GM19467 (cell line): ENCODE measurements at regions not wholly inside any gene's neighbourhood (a gene's known extent, or its start where the extent isn't known, plus 50 kb on each side); places are given as distances from the start of the nearest gene placed in this dataset.
"Not testable (repeated sequence)": the region's sequence is repeated elsewhere in the genome, so short reads cannot be mapped to it uniquely, and the experiment has no call there.

ENCODE experiments used
- ATAC-seq: cut with Tn5 transposase; IDR thresholded peaks from one replicate; pipeline ENCODE4 v1.9.1; 2021; ENCODE audit warnings: mild to moderate bottlenecking, moderate library complexity; ENCODE audit not compliant: unreplicated experiment

DNA sequence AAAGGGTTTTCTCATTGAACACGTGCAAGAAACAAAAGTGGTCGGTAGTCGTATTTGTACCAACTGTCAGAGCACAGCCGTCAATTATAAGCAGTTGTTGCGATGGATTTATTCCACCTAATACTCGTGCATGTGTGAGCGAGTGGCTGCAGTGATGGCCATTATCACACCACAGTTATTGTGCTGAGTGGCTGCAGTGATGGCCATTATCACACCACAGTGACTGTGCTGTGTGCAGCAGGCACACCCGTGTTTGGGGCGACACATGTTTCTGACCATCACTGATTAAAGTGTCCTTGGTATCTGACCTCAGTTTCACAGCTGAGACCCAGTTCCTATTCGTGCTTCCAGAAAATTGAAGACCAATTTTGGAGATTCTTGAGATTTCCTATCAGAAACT lies 142.9 kb upstream of the PFKP start:
- ATAC-seq: no peak

DNA sequence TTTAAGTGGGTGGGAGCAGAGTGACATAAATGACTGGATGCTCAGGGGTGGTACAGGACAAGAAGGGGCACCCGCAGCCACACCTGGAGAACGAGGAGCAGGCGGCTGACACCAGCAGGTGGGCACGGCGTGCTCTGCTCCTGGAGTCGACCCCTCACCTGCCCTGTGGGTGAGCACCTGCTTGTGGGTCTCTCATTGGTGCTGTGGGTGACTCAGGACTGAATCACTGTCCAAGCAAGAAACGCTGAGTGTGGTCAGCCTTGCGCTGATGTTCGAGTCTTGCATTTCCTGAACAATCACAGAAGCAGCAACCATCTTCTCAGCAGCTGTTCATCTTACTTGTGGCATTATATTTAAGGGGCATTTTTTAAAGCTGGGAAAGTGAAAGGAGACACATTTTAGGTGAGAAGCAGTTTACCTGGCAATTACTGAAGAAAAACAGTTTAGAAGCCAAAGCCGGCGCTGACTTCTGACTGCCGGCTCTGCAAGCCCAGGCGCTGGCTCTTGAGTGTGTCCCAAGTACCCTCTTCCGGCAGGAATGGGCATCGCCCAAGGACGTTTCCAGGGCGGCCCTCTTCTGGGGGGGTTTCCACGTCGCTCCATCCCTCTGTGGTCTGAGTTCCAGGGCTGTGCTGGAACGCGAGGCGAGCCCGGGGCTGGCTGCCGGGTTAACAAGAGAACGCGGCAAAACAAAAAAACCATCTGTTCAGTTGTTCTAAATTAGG lies 145.2 kb upstream of the PFKP start:
- no peak for ATAC-seq

DNA sequence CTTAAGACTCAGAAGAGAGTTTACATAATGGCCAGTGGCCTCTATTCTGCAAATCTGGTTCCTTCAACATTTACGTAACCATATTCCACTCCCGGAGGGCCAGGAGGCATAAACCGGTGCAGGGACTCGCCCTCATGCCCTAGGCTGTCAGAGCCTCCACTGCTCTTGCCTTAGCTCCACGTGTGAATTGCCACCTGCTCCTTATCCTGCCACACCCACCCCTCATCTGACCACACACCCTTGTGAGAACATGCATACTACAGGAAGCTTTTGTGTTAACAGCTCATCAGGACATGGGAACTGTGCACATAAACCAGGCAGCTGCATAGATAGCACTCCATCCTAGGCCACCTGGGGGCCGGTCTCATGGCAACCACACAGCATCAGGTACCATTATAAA lies 146.7 kb upstream of the PFKP start:
- ATAC-seq: no peak

DNA sequence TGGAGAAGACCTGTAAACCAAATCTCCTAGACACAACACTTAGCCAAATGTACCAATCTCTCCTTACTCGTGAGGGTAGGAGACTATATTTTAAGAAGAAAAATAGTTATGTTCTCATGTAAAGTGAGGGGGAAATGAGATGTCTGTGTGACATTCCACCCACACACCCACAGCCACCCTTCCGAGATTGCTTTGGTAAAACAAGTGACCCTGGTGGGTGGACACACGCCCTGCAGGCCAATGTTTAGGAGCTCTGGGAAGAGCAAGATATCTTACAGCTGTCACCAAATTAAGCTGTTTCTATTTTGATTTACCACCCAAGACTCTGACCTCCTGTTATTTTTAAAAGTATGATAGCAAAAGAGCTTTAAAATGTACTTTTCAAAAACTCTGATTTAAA lies 147.2 kb upstream of the PFKP start:
- no peak for ATAC-seq

DNA sequence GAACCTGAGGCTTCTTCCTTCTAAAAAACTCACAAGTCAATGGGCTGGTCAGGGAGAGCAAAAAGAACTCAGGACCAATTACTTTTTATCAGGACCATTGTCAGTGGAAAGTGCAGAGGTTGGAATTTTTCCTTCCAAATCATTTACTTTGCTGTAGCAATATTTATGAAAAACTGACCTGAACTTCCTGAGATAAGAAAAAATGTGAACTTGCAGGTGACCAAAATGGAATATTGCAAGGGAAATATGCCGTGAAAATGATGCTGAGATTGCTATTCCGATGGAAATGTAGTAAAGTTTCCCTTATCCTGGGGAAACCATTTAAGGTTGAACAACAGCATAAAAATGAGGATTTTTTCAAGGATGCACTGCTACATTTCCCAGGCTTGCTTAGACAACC lies 148.3 kb upstream of the PFKP start:
- no peak for ATAC-seq

DNA sequence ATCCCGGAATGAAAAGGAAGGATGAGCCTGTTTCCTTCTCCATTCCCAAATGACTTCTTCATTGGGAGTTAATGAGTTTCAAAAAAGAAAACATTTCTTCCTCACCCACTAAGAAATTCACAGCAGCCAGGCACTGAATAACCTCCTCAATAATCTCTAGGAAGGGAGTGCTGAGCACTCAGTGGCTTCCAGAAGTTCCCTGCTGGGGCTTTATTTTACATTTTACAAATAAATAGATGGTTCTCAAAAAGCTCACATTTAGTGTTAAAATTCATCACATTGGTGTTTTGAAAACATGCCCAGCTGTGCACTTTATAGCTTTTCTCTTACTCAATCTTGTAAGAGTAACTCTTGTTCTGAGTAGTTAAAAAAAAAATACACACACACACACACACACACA lies 148.9 kb upstream of the PFKP start:
- ATAC-seq: no peak

DNA sequence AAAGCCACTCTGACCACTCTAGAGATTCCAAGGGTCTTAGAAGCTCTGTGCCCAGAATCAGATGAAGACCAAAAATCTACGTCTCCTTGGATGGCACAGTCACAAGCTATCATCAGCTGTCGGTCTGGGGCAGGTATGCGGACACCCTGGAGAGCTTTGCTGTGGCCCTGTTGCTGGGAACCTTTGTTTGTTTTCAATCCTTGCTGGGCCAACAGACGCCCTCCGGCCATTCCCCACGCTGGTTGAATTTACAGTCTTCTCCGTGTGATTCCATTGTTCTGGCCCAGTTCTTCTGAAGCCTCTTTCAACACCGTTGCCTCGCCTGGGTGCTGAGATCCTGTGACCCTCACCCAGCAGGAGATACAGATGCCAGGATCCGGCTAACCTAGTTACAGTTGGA lies 149.4 kb upstream of the PFKP start:
- no peak for ATAC-seq

DNA sequence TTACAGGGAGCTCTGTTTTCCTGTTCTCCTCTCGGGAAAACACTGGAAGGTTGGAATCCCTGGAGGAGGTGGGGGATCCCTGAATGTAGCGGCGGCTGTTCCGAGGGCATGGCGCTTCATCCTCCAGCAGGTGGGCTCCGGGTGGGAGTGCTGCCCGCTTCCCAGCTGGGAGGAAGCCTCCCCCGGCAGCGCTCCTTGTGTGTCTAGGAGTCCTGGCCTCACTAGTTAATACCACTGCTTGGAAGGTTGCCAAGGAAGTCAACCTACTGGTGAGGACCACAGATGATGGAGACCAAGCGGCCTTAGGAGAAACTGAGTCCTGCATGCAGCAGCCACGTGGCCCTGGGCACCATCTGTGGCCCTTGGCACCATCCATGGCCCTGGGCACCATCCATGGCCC lies 151.9 kb upstream of the PFKP start:
- ATAC-seq: no peak

DNA sequence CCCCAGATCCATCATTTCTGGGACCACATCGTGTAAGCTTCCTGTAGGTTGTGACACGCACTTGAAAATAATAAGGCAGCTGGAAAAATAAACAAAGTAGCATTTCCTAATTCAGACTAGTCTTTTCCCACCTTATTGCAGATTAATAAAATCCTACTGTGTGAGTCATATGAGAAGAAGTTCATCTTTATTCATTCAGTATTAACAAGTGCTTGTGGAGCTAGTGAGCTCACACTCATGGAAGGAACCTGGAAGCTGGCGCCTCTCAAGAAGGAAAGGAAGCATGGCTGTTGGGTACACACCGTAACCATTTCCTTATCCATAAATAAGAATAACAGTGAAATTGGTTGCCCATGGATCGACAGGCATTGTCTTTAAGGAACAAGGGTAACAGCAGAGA lies 152.6 kb upstream of the PFKP start:
- no peak for ATAC-seq

DNA sequence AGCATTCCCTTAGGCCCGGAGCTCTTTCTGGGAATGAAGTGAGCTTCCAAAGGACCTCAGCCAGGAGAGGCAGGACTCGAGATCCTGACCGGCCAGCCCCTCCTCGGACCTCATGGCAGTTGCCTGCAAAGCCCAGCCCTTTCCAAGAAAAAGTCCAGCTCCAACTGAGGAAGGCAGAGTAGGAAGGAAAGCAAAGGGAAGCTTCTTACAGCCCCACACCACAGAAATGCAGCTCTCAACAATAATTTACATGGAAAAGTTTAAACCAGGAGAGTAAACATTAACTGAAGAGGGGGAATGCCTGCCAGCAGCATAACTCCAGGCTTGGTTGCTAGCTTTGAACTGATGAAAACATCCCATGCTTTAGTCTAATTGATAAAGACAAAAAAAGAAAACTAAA lies 153.9 kb upstream of the PFKP start:
- ATAC-seq: no peak

DNA sequence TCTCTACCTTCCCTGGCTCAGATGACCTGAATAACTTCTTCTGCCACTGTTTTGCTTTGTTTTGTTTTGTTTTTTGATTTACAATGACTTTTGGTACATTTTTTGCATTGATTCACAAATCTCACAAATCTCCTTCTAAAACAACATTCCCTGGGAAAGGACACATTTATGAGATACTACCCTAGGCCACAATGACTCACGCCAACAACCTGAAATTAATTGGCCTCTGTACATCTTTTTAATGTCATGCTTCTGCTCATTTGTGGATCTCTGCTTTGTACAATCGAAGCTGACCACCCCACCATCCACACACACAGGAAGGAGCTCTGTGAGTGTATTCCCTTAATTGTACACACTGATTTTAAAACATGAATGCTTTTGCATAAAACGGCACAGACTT lies 156.7 kb upstream of the PFKP start:
- ATAC-seq: no peak

DNA sequence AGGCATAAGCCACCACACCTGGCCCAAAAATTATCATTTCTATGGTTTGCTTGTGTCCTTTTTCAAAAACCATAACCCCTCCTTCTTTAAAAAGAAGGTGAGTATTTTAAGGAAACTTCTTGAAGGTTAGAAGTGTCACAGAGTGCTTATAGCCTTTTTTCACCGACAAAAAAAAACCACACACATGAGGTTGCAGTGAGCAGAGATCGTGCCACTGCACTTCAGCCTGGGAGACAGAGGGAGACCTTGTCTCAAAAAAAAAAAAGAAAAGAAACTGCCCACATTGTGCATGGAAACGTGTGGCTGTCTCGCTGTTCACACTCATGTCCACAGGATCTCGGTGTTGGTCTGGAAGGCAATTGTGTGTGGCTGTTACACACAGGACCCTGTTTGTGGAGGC lies 157.4 kb upstream of the PFKP start:
- ATAC-seq: no peak

DNA sequence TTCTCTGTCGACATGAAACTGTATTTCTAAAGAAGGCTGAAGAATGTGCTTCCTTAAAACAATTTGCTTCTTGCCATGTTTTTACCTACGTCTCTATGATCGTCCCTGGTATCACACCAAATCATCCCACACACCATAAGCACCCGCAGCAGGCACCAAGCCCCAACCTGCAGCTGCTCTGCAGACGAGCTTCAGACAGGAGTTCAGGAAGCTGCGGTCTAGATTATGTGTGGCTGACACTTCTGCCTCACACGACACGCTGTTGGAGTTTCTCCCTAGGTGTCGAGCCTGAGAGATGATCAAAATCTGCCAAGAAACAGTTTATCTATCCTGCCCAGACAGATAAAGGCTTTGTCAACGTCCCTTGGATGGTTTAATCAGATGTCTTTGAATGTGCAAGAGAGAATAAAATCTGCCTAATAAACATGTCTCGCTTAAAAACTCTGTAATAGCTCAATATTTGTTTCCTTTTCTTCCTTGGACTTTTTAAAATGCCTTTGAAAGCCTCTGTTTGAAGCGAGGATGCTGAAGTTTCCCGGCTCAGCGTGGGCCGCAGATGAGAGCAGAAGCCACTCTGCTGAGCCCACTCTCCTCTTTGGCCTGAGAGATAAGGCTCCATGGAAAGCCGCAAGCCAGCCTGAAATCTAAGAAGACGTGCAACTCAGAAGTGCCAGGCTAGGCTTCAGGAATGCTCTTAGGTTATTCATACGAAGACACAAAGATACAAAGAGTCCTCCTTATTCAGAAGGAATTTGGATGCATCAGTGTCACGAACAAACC lies 158.3 kb upstream of the PFKP start:
- ATAC-seq: no peak

DNA sequence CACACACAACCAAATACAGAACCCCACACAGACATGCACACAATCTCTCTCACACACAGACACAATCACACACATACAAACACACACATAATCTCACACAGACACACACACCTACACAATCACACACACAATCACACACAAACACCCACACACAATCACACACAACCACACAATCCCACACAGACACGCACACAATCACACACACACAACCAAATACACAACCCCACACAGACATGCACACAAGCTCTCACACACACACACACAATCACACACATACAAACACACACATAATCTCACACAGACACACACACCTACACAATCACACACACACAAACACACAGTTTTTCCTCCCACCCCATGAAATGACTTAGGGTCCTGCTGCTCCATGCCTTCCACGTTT lies 160.4 kb upstream of the PFKP start:
- no peak for ATAC-seq

DNA sequence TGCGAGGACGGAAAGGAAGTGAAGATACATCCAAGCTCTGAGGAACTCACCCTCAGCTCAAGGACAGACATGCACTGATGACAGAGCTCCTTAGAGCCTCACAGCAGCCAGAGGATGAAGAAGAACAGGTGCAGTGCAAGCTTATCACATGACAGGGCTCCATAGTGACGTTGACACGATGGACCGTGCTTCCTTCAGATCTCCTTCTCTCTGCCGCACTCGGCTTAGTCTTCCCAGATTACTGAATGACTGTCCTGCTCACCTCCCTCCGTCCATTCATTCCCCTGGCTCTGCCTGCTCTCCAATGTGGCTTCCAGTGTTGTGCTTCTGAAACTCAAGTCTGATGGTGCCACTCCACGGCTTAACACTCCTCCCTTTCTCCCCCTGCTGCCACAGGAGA lies 161.5 kb upstream of the PFKP start:
- no peak for ATAC-seq

DNA sequence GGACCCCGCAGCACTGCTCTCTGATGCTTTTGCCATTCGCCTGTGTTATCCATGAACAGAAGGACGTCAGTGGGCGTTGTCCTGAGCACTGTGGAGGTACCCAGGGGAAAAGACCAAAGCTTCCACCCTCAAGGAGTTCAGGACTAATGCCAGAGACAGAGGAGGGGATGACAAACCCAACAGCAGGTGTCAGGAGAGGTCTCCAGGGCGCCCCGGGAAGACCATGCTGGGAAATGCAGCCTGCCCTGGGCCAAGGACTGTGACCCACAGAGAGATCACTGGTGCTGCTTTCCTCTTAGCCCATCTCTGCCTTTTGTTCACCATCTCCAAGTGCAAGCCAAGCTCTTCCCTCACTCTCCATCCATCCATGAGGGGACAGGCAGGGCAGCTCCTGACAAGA lies 166.8 kb upstream of the PFKP start:
- ATAC-seq: no peak

DNA sequence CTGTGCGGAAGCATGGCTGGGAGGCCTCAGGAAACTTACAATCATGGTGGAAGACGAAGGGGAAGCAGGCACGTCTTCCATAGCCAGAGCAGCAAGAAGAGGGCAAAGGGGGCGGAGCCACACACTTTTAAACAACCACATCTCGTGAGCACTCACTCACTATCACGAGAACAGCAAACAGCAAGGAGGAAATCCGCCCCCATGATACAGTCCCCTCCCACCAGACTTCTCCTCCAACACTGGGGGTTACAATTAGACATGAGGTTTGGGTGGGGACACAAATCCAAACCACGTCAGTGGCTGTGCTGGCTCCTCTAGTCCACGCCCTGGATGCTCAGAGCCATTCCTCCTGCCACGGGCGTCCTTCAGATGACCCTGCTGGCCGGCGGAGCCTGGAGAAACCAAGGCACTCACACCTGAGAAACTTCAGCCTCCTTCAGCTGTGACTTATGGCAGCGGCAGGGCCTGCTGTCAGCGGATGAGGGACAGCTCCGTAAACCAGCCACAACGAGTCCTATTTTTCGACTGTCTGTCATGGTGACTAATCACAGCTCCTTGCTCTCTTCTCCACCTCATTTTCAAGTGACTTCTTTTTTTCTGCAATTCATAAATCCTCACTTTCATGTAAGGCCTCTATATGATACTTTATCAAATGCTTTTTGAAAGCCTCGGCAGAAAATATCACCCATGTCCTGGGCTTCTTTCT lies 167.9 kb upstream of the PFKP start:
- ATAC-seq: no peak

DNA sequence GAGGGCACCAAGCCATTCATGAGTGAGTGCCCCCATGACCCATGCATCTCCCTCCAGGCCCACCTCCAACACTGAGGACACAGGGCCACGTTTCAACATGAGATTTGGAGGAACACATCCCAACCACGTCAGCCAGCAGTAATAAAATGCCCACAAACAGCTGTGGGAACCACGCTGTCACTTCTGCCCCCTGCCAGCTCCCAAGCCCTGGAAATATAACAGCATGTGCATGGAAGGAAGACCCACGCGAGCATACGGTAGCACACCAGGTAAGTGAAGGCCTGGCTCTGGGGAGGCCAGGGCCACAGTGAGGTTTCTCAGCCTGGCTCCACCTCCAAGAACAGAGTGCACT lies 168.9 kb upstream of the PFKP start:
- ATAC-seq: no peak

DNA sequence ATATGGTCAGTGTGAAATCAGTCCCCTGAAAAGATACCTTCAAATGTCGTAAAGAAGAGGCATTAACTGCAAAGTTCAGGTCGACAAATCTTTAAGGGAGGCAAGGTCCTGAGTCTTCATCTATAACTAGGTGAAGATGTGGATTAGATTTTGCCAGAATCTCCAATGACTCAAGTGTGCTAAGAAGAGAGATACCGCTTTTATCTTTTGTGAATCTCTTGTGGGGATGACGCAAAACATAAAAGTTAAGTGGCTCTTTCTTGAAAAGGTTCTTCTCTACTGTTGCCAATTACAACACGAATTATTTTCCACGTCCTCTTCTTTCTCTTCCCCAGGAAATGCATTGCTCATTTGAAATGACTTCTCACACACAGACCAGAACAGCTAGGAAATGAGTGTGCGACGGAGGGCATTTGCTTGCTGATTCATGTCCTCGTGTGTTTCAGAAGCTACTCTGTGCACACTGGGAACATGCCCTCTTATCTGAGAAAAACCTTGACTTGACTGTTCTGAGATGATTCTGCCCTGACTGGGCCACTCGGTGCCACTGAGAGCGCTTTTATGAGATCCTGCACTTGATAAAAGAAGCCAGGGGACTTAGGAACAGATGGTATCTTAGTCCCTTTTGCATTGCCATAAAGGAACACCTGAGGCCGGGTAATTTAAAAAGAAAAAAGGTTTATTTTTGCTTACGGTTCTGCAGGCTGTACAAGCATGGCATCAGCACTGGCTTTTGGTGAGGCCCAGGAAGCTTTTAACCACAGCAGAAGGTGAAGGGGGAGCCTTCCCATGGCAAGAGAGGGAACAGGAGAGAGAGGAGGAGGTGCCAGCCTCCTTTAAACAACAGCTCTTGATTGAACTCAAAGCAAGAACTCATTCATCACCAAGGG lies 169.5 kb upstream of the PFKP start:
- no peak for ATAC-seq

DNA sequence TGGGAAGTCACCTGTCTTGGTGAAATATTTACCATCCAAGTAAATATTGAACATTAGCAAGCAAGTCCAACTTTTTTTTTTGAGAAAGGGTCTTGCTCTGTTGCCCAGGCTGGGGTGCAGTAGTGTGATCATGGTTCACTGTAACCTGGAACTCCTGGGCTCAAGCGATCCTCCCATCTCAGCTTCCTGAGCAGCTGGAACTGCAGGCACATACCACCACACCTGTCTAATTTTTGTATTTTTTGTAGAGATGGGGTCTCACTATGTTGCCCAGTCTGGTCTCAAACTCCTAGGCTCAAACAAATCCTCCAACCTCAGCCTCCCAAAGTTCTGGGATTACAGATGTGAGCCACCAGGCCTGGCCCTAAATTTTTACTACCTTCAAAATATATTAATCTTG lies 171.0 kb upstream of the PFKP start:
- not testable (repeated sequence) for ATAC-seq

DNA sequence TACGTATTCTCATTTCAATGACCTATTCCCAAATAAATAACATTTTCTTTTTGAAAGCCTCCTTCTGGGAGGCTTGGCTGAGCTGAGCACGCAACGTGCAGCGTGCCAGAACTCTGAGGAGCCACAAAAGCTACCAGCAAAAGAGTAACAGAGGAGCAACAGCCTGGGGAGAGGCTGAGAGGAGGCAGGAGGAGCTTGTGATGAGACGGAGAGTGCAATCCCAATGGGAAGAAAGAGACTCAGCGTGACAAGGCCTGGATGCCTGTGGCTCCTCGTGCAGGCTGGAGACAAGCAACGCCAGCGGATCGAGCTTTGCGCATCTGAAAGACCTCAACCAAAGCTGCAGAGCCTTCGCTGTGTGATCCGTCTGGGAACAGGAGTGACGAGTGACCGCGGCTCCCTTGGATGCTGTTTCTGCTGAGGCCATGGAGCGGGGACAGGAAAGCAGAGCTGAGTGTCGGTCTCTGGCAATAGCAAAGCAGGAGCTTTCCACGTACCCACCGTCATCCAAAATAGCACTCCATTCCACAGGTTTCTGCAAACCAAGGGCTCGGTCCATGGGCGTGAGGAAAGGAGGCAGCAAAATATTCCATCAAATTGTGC lies 171.7 kb upstream of the PFKP start:
- no peak for ATAC-seq
